ENCODE measurements at regions not wholly inside any gene's neighbourhood (a gene's known extent, or its start where the extent isn't known, plus 50 kb on each side); places are given as distances from the start of the nearest gene placed in this dataset.

DNA sequence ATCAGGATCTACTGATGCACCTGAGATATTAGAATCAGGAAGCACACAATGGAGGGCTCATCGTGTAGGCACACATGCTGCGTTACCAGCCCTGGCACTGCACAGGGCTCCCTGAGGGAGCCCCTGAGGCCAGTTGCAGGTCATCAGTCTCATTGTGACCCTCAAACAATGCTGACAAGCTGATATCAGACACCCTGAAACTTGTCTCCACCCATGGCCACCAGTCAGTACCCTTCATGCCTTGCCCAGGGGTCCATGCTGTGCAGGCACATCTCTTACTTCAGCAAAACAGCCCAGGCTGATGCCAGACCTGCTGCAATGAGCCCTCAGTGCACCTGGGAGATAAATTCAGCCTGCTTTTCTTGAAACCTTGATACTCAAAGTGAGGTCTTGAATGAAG lies 59.5 kb upstream of the SLC6A11 start:
- Histone ChIP-seq H3K27ac (no peak overlapping the region), H3K36me3 (no peaks in the 10 kb centered on the region), H3K4me1 (ENCODE audit: control insufficient read depth in 1 of 2, insufficient read depth in 1 of 2, low read depth in 1 of 2, low read length in 1 of 2) (no peaks in the 10 kb centered on the region), H3K27me3 (peaks cover 40% of the 10 kb centered on the region), H3K9me3 (no peaks in the 10 kb centered on the region), H3K4me3 (ENCODE audit: low read depth in 1 of 2, low read length in 1 of 2) (no peak overlapping the region)
- TF ChIP-seq, protein P1, sequence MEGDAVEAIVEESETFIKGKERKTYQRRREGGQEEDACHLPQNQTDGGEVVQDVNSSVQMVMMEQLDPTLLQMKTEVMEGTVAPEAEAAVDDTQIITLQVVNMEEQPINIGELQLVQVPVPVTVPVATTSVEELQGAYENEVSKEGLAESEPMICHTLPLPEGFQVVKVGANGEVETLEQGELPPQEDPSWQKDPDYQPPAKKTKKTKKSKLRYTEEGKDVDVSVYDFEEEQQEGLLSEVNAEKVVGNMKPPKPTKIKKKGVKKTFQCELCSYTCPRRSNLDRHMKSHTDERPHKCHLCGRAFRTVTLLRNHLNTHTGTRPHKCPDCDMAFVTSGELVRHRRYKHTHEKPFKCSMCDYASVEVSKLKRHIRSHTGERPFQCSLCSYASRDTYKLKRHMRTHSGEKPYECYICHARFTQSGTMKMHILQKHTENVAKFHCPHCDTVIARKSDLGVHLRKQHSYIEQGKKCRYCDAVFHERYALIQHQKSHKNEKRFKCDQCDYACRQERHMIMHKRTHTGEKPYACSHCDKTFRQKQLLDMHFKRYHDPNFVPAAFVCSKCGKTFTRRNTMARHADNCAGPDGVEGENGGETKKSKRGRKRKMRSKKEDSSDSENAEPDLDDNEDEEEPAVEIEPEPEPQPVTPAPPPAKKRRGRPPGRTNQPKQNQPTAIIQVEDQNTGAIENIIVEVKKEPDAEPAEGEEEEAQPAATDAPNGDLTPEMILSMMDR (IDR thresholded peaks at IDR 0.05), result no peak

DNA sequence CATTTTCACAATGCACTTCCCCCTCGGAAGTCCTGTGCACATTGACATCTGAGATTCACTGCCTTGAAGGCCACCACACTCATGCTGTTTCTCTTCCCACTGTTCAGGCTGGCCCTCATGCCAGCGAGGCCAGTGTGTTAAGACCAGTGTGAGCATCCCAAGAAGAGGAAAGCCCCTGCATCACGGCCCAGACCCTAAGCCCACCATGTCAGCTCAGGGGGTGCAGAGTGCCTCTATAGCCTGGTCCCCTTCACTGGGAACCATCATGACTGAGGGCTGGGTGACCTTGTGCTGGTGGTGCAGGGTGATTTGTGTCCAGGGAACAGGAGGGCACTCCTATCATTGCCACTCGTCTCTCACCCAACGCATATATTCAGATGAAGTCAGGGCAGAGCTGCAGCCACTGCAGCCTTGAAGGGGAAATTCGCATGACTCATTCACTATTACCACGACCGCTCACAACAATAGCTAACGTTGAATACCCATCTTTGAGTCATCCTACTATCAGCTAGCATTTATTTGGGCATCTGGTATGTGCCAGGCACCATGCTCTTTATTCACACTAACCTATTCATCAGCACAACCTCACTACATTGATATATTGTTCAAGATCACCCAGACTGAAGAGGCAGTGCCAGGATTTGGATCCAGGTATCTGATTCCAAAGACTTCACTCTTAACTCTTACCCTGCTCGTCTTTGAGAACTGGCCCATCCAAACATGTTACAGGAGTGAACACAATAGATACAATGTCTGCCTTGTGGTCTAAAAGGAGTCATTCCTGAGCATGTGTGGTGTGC lies 58.8 kb upstream of the SLC6A11 start:
- no peak overlapping the region for H3K27ac ChIP-seq
- no peak overlapping the region for H3K4me3 ChIP-seq (ENCODE audit: low read depth in 1 of 2, low read length in 1 of 2)
- H3K36me3 ChIP-seq, result no peaks in the 10 kb centered on the region
- TF ChIP-seq, protein P1 (IDR thresholded peaks at IDR 0.05), result no peak
- no peaks in the 10 kb centered on the region for H3K9me3 ChIP-seq
- no peaks in the 10 kb centered on the region for H3K4me1 ChIP-seq (ENCODE audit: control insufficient read depth in 1 of 2, insufficient read depth in 1 of 2, low read depth in 1 of 2, low read length in 1 of 2)
- peaks cover 43% of the 10 kb centered on the region for H3K27me3 ChIP-seq

DNA sequence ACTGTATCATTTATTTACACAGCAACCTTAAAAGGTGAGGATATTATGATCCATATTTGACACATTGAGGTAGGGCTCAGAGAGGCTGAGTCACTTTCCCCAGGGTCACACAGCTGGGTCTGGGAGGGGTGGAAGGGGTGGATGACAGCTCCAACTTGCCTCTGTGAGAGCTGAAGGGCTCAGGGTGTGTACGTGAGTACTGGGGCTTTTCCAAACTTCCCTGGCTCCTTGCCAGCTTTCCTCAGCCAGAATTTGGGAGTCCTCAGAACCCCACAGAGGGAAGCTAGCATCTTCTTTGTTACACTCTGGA lies 58.3 kb upstream of the SLC6A11 start:
- Histone ChIP-seq H3K27me3 (peaks cover 37% of the 10 kb centered on the region), H3K4me1 (ENCODE audit: control insufficient read depth in 1 of 2, insufficient read depth in 1 of 2, low read depth in 1 of 2, low read length in 1 of 2) (no peaks in the 10 kb centered on the region), H3K9me3 (no peaks in the 10 kb centered on the region), H3K36me3 (no peaks in the 10 kb centered on the region), H3K4me3 (ENCODE audit: low read depth in 1 of 2, low read length in 1 of 2) (no peak overlapping the region), H3K27ac (no peak overlapping the region)
- TF ChIP-seq, protein P1 (IDR thresholded peaks at IDR 0.05), result no peak

DNA sequence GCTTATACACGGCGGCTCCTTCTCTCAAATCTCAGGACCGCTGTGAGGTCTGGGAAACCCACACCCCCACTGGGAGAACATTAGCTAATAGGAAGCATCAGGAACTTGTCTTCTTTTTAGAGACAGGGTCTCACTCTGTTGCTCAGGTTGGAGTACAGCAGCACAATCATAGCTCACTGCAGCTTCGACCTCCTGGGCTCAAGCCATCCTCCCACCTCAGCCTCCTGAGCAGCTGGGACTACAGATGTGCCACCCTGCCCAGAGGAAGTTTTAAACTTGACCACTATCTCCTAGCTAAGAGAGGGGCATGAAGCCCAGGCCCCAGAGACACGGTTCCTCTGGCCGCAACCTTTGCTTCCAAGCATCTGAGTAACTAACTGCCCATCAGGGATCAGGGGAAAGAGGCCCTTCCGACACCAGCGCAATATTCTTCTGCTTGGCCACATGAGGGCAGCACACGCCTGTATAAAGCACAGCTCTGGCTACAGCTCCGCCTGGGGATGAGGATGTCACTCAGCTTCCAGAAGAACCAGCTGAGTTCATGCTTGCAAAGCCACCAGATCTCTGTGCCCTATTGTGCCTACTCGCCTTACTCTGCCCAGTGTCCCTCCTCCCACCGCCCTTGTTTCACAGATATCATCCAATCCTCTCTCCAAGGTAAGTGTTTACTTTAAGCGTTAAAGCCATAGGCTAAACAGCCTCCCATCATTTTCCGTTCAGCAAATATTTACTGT lies 57.6 kb upstream of the SLC6A11 start:
- Histone ChIP-seq H3K27me3 (peaks cover 36% of the 10 kb centered on the region), H3K27ac (no peak overlapping the region), H3K36me3 (no peaks in the 10 kb centered on the region), H3K9me3 (no peaks in the 10 kb centered on the region), H3K4me3 (ENCODE audit: low read depth in 1 of 2, low read length in 1 of 2) (no peak overlapping the region), H3K4me1 (ENCODE audit: control insufficient read depth in 1 of 2, insufficient read depth in 1 of 2, low read depth in 1 of 2, low read length in 1 of 2) (no peaks in the 10 kb centered on the region)
- TF ChIP-seq, protein P1 (IDR thresholded peaks at IDR 0.05), result no peak

DNA sequence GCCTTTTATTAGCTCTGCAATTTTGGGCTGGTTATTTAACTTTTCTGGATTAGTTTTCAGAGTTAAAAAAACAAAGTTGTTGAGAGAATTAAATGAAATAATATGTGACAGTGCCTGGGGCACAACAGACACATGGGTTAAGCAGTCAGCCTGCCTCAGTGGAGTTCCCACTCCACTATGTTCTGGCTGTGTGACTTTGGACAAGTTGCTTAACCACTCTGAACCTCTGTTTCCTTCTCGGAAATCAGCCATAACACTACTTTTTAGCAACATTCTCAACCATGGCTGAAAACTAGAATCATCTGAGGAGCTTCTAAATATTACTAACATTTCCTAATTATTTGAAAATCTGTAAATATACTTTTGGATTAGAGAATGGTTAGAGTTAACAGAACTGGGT lies 56.5 kb upstream of the SLC6A11 start:
- H3K4me3 ChIP-seq (ENCODE audit: low read depth in 1 of 2, low read length in 1 of 2), result no peak overlapping the region
- no peak overlapping the region for H3K27ac ChIP-seq
- no peaks in the 10 kb centered on the region for H3K4me1 ChIP-seq (ENCODE audit: control insufficient read depth in 1 of 2, insufficient read depth in 1 of 2, low read depth in 1 of 2, low read length in 1 of 2)
- peaks cover 36% of the 10 kb centered on the region for H3K27me3 ChIP-seq
- H3K36me3 ChIP-seq, result no peaks in the 10 kb centered on the region
- TF ChIP-seq, protein P1 (IDR thresholded peaks at IDR 0.05), result no peak
- H3K9me3 ChIP-seq, result no peaks in the 10 kb centered on the region
